ENCODE measurements at regions not wholly inside any gene's neighbourhood (a gene's known extent, or its start where the extent isn't known, plus 50 kb on each side); places are given as distances from the start of the nearest gene placed in this dataset.

DNA sequence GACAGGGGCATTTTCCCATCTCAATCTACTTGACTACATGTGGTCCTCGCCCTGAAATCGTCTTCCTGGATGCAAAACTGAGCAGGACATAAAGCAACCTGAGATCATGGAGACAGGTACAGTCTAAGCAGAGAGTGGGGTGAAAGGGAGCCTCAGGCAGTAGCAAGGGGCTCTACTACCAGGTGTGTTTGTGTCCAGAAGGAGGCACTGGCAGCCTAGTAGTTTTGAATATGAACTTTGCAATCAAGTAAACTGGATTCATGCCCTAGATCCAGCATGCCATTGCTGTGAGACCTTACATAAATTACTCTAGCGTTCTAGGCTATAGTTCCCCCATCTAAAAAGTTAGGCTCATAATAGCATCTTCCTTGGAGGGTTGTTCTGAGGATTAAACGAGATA lies 147.4 kb downstream of the TXNL1 start (continued):
- TF ChIP-seq HDAC6 (IDR thresholded peaks at IDR 0.05; ENCODE audit: unreplicated experiment) (no peak), ZNF207 (IDR thresholded peaks at IDR 0.05; ENCODE audit: borderline replicate concordance) (no peak)

DNA sequence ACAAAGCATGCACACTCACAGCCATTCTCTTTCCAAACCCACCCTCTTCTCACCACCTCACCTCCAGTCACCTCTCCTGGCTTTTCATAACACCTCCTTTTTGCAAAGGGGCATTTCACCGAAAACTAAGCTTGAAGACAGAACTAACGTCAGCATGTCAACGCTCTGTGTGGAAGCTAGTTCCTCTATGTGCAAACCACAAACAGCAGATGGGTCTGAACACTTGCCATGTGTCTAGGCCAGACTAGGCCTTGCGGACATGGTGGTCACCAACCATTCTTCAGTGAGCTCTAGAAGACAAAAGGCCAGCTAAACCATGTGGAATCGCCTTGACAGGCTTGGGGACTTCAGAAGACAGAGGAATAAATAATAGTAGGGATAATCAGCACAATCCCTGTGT lies 148.5 kb downstream of the TXNL1 start:
- BruUV-seq (replicated peaks) = no TSS peak
- H3K79me2 ChIP-seq (ENCODE audit: control insufficient read depth, insufficient read depth, low read length) = no peaks in the 10 kb centered on the region
- H3K27me3 ChIP-seq (replicated peaks in 1 of 2; ENCODE audit: control insufficient read depth in 2 of 2, insufficient read depth in 2 of 2, low read length in 1 of 2) = peaks cover 0 to 2% of the 10 kb centered on the region in 2 experiments; a peak in 1 of 4 replicates
- RAD21 ChIA-PET (ENCODE audit: unreplicated experiment) = no interaction called here
- CTCF ChIA-PET = interaction anchor here (0.6 to 0.8 kb wide), 2 partner anchors 79 to 98 kb away, joined by 4 read pairs; no protein-coding TSS in a partner anchor
- H3K4me3 ChIP-seq = no peak overlapping the region
- no peaks in the 10 kb centered on the region for H3K36me3 ChIP-seq (ENCODE audit: control insufficient read depth in 2 of 2, insufficient read depth in 2 of 2, low read length in 1 of 2)
- DNase-seq (ENCODE audit: low read depth, low spot score) (no peak), ATAC-seq (no peak), FAIRE-seq (no peak)
- no peak overlapping the region for H3K9ac ChIP-seq (ENCODE audit: control insufficient read depth, insufficient read depth, low read length)
- intact Hi-C loops (cut with micrococcal nuclease; ENCODE audit: unreplicated experiment) (loop anchor here (10.0 kb wide), 1 partner anchor 75 kb away; no protein-coding TSS in a partner anchor), in situ Hi-C loops (cut with MboI) (loop anchor here (10.0 kb wide), 1 partner anchor 65 kb away; no protein-coding TSS in a partner anchor)
- H3K4me2 ChIP-seq (ENCODE audit: control insufficient read depth, insufficient read depth) = no peak overlapping the region
- SMC1A ChIA-PET (ENCODE audit: uncharacterized antibody, unreplicated experiment) = interaction anchor here (0.6 to 2.3 kb wide), 5 partner anchors 55 to 128 kb away, joined by 3 to 9 read pairs (median 3); no protein-coding TSS in a partner anchor
- no peaks in the 10 kb centered on the region for H3K9me3 ChIP-seq (replicated peaks; ENCODE audit: control insufficient read depth, insufficient read depth, low read length)
- WGBS (ENCODE audit: insufficient coverage, insufficient replicate concordance, low lambda C conversion rate, missing lambda C conversion rate) = 5% methylated on average over 5 of the region's 5 CpGs
- no peak overlapping the region for H2AFZ ChIP-seq (ENCODE audit: control insufficient read depth, low read depth, low read length)
- H3K4me1 ChIP-seq (ENCODE audit: control insufficient read depth, insufficient read depth, low read length) = no peaks in the 10 kb centered on the region
- no peak overlapping the region for H3K27ac ChIP-seq (ENCODE audit: control insufficient read depth, insufficient read depth)
- TF ChIP-seq, protein P1, sequence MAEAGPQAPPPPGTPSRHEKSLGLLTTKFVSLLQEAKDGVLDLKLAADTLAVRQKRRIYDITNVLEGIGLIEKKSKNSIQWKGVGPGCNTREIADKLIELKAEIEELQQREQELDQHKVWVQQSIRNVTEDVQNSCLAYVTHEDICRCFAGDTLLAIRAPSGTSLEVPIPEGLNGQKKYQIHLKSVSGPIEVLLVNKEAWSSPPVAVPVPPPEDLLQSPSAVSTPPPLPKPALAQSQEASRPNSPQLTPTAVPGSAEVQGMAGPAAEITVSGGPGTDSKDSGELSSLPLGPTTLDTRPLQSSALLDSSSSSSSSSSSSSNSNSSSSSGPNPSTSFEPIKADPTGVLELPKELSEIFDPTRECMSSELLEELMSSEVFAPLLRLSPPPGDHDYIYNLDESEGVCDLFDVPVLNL (IDR thresholded peaks at IDR 0.05; ENCODE audit: low read depth, low read length) = no peak
- TF ChIP-seq LARP7 (IDR thresholded peaks at IDR 0.05) (no peak), BMI1 (IDR thresholded peaks at IDR 0.05; ENCODE audit: borderline replicate concordance) (no peak), MEF2A (IDR thresholded peaks at IDR 0.05; ENCODE audit: insufficient read depth, low read depth, low read length) (no peak), EED (IDR thresholded peaks at IDR 0.05; ENCODE audit: low read depth) (no peak), SIN3A (IDR thresholded peaks at IDR 0.05; ENCODE audit: low read depth, low read length) (no peak), HDGF (IDR thresholded peaks at IDR 0.05) (no peak), PAX8 (IDR thresholded peaks at IDR 0.05) (no peak), IKZF1 (conservative IDR thresholded peaks at IDR 0.05) (no peak), CEBPB (IDR thresholded peaks at IDR 0.05; ENCODE audit: borderline replicate concordance in 1 of 2, low read depth in 2 of 2, low read length in 2 of 2) (no peak), DPF2 (IDR thresholded peaks at IDR 0.05) (no peak), KAT2A (conservative IDR thresholded peaks at IDR 0.05; ENCODE audit: control insufficient read depth, low read depth, low read length) (no peak)
- TF ChIP-seq, protein P2, sequence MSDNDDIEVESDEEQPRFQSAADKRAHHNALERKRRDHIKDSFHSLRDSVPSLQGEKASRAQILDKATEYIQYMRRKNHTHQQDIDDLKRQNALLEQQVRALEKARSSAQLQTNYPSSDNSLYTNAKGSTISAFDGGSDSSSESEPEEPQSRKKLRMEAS (IDR thresholded peaks at IDR 0.05; ENCODE audit: low read depth, low read length) = no peak
- TF ChIP-seq, protein P3, sequence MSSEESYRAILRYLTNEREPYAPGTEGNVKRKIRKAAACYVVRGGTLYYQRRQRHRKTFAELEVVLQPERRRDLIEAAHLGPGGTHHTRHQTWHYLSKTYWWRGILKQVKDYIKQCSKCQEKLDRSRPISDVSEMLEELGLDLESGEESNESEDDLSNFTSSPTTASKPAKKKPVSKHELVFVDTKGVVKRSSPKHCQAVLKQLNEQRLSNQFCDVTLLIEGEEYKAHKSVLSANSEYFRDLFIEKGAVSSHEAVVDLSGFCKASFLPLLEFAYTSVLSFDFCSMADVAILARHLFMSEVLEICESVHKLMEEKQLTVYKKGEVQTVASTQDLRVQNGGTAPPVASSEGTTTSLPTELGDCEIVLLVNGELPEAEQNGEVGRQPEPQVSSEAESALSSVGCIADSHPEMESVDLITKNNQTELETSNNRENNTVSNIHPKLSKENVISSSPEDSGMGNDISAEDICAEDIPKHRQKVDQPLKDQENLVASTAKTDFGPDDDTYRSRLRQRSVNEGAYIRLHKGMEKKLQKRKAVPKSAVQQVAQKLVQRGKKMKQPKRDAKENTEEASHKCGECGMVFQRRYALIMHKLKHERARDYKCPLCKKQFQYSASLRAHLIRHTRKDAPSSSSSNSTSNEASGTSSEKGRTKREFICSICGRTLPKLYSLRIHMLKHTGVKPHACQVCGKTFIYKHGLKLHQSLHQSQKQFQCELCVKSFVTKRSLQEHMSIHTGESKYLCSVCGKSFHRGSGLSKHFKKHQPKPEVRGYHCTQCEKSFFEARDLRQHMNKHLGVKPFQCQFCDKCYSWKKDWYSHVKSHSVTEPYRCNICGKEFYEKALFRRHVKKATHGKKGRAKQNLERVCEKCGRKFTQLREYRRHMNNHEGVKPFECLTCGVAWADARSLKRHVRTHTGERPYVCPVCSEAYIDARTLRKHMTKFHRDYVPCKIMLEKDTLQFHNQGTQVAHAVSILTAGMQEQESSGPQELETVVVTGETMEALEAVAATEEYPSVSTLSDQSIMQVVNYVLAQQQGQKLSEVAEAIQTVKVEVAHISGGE (CRISPR knock-in tag; IDR thresholded peaks at IDR 0.05) = no peak
- no peaks in the 10 kb centered on the region for H4K20me1 ChIP-seq (ENCODE audit: control insufficient read depth, insufficient read depth)
- POLR2A ChIA-PET = no interaction called here
